IMR-90 (cell line): ENCODE measurements at regions not wholly inside any gene's neighbourhood (a gene's known extent, or its start where the extent isn't known, plus 50 kb on each side); places are given as distances from the start of the nearest gene placed in this dataset.

ENCODE experiments used
- ATAC-seq: fragments of 200-7000 bp; cut with Tn5 transposase; 2 replicates; pipeline ENCODE4 v1.9.1; 2020; ENCODE audit warnings: low read depth, mild to moderate bottlenecking, moderate library complexity
- BruUV-seq: library from RNA; stranded (reverse); fragments of 400-500 nt; replicated peaks from 2 replicates; lab custom pipeline; 2021; lab: Mats Ljungman, UMichigan
- CTCF ChIA-PET: fragments of 300-600 bp; formaldehyde crosslinking; extraction: SDS; loops from one replicate; lab custom pipeline; 2021; ENCODE audit warnings: antibody characterized with exemption; lab: Yijun Ruan, JAX
- POLR2A ChIA-PET: fragments of 300-600 bp; sonication (Branson Sonifier 250); formaldehyde crosslinking; loops from one replicate; lab custom pipeline; 2022; ENCODE audit warnings: antibody characterized with exemption; ENCODE audit not compliant: unreplicated experiment; lab: Charles Lee
- DNase-seq: peaks from one replicate; pipeline ENCODE4 v3.0.0; 2013
- H2AFZ ChIP-seq: replicated peaks from 2 replicates; pipeline ENCODE3; 2013; ENCODE audit warnings: low read length, mild to moderate bottlenecking; ENCODE audit not compliant: poor library complexity
- H2AK5ac ChIP-seq: 2 replicates; pipeline ENCODE4 v1.6.1; 2013; ENCODE audit warnings: low read depth, low read length, inconsistent platforms
- H2AK9ac ChIP-seq: replicated peaks from 2 replicates; pipeline ENCODE3; 2013; ENCODE audit warnings: mild to moderate bottlenecking, low read depth, low read length, moderate library complexity; ENCODE audit not compliant: poor library complexity
- H2BK120ac ChIP-seq: 2 replicates; pipeline ENCODE4 v1.6.1; 2013; ENCODE audit warnings: low read depth, low read length, inconsistent platforms
- H2BK15ac ChIP-seq: 3 replicates; pipeline ENCODE4 v1.6.1; 2013; ENCODE audit warnings: low read depth, low read length, inconsistent platforms
- H2BK20ac ChIP-seq: 2 replicates; pipeline ENCODE4 v1.6.1; 2013; ENCODE audit warnings: low read depth, mild to moderate bottlenecking, inconsistent platforms, low read length, moderate library complexity
- H2BK5ac ChIP-seq: 2 replicates; pipeline ENCODE4 v1.6.1; 2013; ENCODE audit warnings: mild to moderate bottlenecking, low read depth, low read length, inconsistent platforms; ENCODE audit not compliant: poor library complexity, severe bottlenecking
- H3K14ac ChIP-seq: replicated peaks from 2 replicates; pipeline ENCODE4 v1.6.1; 2013; ENCODE audit warnings: low read depth, low read length, inconsistent platforms
- H3K18ac ChIP-seq: 2 replicates; pipeline ENCODE4 v1.6.1; 2013; ENCODE audit warnings: low read depth, low read length, control low read depth
- H3K23ac ChIP-seq: 2 replicates; pipeline ENCODE4 v1.6.1; 2013; ENCODE audit warnings: low read depth, low read length, inconsistent platforms
- H3K27ac ChIP-seq: 2 replicates; pipeline ENCODE4 v1.5.1; 2013; ENCODE audit warnings: mild to moderate bottlenecking, control low read depth, low read length; ENCODE audit not compliant: insufficient read depth
- H3K27me3 ChIP-seq: 2 replicates; pipeline ENCODE4 v1.6.1; 2013; ENCODE audit warnings: low read length; ENCODE audit not compliant: control insufficient read depth, insufficient read depth
- H3K36me3 ChIP-seq: 2 replicates; pipeline ENCODE4 v1.6.1; 2013; ENCODE audit warnings: low read length, mixed read lengths; ENCODE audit not compliant: control insufficient read depth, insufficient read depth
- H3K4ac ChIP-seq: 2 replicates; pipeline ENCODE4 v1.6.1; 2013; ENCODE audit warnings: low read depth, low read length, inconsistent platforms
- H3K4me1 ChIP-seq: 2 replicates; pipeline ENCODE4 v1.6.1; 2013; ENCODE audit warnings: low read length, mixed read lengths; ENCODE audit not compliant: control insufficient read depth, insufficient read depth
- H3K4me2 ChIP-seq: 2 replicates; pipeline ENCODE4 v1.6.1; 2013; ENCODE audit warnings: low read depth, mild to moderate bottlenecking, control low read depth, low read length, moderate library complexity
- H3K4me3 ChIP-seq: 2 replicates; pipeline ENCODE4 v1.5.1; 2013; ENCODE audit warnings: low read depth, mild to moderate bottlenecking, control low read depth, low read length, moderate library complexity; ENCODE audit not compliant: insufficient read depth
- H3K56ac ChIP-seq: 2 replicates; pipeline ENCODE4 v1.6.1; 2013; ENCODE audit warnings: low read length, inconsistent platforms; ENCODE audit not compliant: insufficient read depth; ENCODE audit errors: extremely low read depth
- H3K79me1 ChIP-seq, 2 experiments: 2 replicates each; pipeline ENCODE4 v1.6.1; 2013; ENCODE audit warnings: low read length in 2 of 2, inconsistent platforms in 1 of 2, low read depth in 1 of 2
- H3K9ac ChIP-seq: 2 replicates; pipeline ENCODE4 v1.6.1; 2013; ENCODE audit warnings: low read depth, low read length, control low read depth
- H3K9me1 ChIP-seq: 2 replicates; pipeline ENCODE4 v1.6.1; 2013; ENCODE audit warnings: low read length, inconsistent platforms; ENCODE audit not compliant: insufficient read depth
- H3K9me3 ChIP-seq: 2 replicates; pipeline ENCODE4 v1.6.1; 2013; ENCODE audit warnings: low read length; ENCODE audit not compliant: control insufficient read depth, insufficient read depth
- H4K20me1 ChIP-seq: 2 replicates; pipeline ENCODE4 v1.6.1; 2013; ENCODE audit warnings: low read length, inconsistent platforms; ENCODE audit not compliant: insufficient read depth
- H4K5ac ChIP-seq: 2 replicates; pipeline ENCODE4 v1.6.1; 2013; ENCODE audit warnings: mild to moderate bottlenecking, low read depth, low read length, control low read depth
- H4K8ac ChIP-seq, 2 experiments: 2 replicates each; pipeline ENCODE4 v1.6.1; 2013; ENCODE audit warnings: low read depth in 2 of 2, low read length in 2 of 2, control low read depth in 1 of 2, inconsistent platforms in 1 of 2
- H4K91ac ChIP-seq: 2 replicates; pipeline ENCODE4 v1.6.1; 2013; ENCODE audit warnings: low read depth, low read length, inconsistent platforms; ENCODE audit not compliant: insufficient read depth
- CHD1 ChIP-seq: IDR thresholded peaks from 2 replicates; pipeline ENCODE4 v1.6.1; 2012; ENCODE audit warnings: low read depth, low read length, improper control_type of control experiment
- CTCF ChIP-seq: conservative IDR thresholded peaks from 2 replicates; pipeline ENCODE4 v1.5.1; 2012; ENCODE audit warnings: mild to moderate bottlenecking, low read depth, low read length, improper control_type of control experiment
- ELK1 ChIP-seq: fragments of 150-350 bp; IDR thresholded peaks from 2 replicates; pipeline ENCODE4 v1.6.1; 2016; ENCODE audit warnings: low read depth, mild to moderate bottlenecking, low read length, moderate library complexity, borderline replicate concordance
- MXI1 ChIP-seq: IDR thresholded peaks from 2 replicates; pipeline ENCODE4 v1.6.1; 2012; ENCODE audit warnings: low read depth, mild to moderate bottlenecking, low read length, moderate library complexity, borderline replicate concordance
- NFE2L2 ChIP-seq: fragments of 150-350 bp; IDR thresholded peaks from 2 replicates; pipeline ENCODE4 v1.6.1; 2016; ENCODE audit warnings: low read depth, mild to moderate bottlenecking, low read length
- RAD21 ChIP-seq: IDR thresholded peaks from 2 replicates; pipeline ENCODE4 v1.6.1; 2012; ENCODE audit warnings: low read length, improper control_type of control experiment
- dilution Hi-C: fragments of 300-500 bp; cut with HindIII; formaldehyde crosslinking; loops from one replicate; pipeline ENCODE4 v1.14.3; 2018; ENCODE audit warnings: low sequenced_read_pairs; ENCODE audit not compliant: unreplicated experiment
- in situ Hi-C: fragments of 300-500 bp; cut with MboI; formaldehyde crosslinking; loops from 3 replicates; pipeline ENCODE4 v1.14.3; 2019; ENCODE audit warnings: low sequenced_read_pairs, inconsistent platforms, mixed read lengths
- intact Hi-C: fragments of 100-400 bp; cut with micrococcal nuclease; formaldehyde crosslinking; loops from 2 replicates; pipeline ENCODE4 v1.10.0; 2022

GRCh38 chrX:131828482-131828881 is 194.6 kb upstream of the STK26 start:
- in situ Hi-C loops (loop anchor here (25.0 kb wide), 1 partner anchor 809 kb away; no protein-coding TSS in a partner anchor), dilution Hi-C loops (no loop called here), intact Hi-C loops (no loop called here)
- Histone ChIP-seq H3K4ac (no peak overlapping the region), H3K27me3 (peaks cover 9% of the 10 kb centered on the region), H3K27ac (no peak overlapping the region), H3K14ac (no peak overlapping the region), H3K4me2 (no peak overlapping the region), H2BK120ac (no peak overlapping the region), H3K9me3 (no peaks in the 10 kb centered on the region), H2BK15ac (no peak overlapping the region), H3K56ac (no peak overlapping the region), H3K9ac (no peak overlapping the region), H3K4me1 (no peaks in the 10 kb centered on the region), H3K18ac (no peak overlapping the region), H2BK20ac (no peak overlapping the region), H3K4me3 (no peak overlapping the region), H2AK9ac (no peak overlapping the region), H4K91ac (no peak overlapping the region), H3K36me3 (no peaks in the 10 kb centered on the region), H4K8ac (no peak overlapping the region), H4K5ac (no peak overlapping the region), H3K23ac (no peak overlapping the region), H2AK5ac (no peak overlapping the region), H2BK5ac (no peak overlapping the region), H3K79me1 (no peaks in the 10 kb centered on the region), H3K9me1 (no peaks in the 10 kb centered on the region), H4K20me1 (no peaks in the 10 kb centered on the region), H2AFZ (no peak overlapping the region)
- no TSS peak for BruUV-seq
- ChIA-PET CTCF (no interaction called here), POLR2A (no interaction called here)
- TF ChIP-seq NFE2L2 = no peak
- no peak for TF ChIP-seq CHD1
- no peak for TF ChIP-seq ELK1
- no peak for TF ChIP-seq CTCF
- no peak for TF ChIP-seq MXI1
- TF ChIP-seq RAD21 = no peak
- ATAC-seq (no peak), DNase-seq (no peak)
